Stomach (tissue), 8 donors: ENCODE measurements at regions not wholly inside any gene's neighbourhood (a gene's known extent, or its start where the extent isn't known, plus 50 kb on each side); places are given as distances from the start of the nearest gene placed in this dataset.

ENCODE experiments used
- DNase-seq, 2 donors: peaks; one replicate each; pipeline versions ENCODE4 v3.0.0 to v3.0.0-alpha.2; 2013 to 2019
- H3K27ac ChIP-seq, 5 donors: fragments of 200-600 bp in 4 of 5; sonication (generic) in 4 of 5; one replicate each; pipeline ENCODE4 v1.5.1; 2013 to 2019; ENCODE audit warnings: mild to moderate bottlenecking in 1 of 5, moderate library complexity in 1 of 5
- H3K27me3 ChIP-seq, 3 donors: fragments of 200-600 bp; sonication (generic); one replicate each; pipeline ENCODE4 v1.5.1; 2017 to 2019; ENCODE audit warnings: mixed run types in 1 of 3
- H3K36me3 ChIP-seq, 4 donors: fragments of 200-600 bp; sonication (generic); 1 replicate in 3 of 4; 2 replicates in 1 of 4; pipeline ENCODE4 v1.5.1; 2016 to 2019
- H3K4me1 ChIP-seq, 4 donors: fragments of 200-600 bp; sonication (generic); one replicate each; pipeline ENCODE4 v1.5.1; 2016 to 2019
- H3K4me3 ChIP-seq, 4 donors: fragments of 200-600 bp; sonication (generic) in 3 of 4; one replicate each; pipeline ENCODE4 v1.5.1; 2016 to 2019; ENCODE audit warnings: mild to moderate bottlenecking in 1 of 4
- H3K9me3 ChIP-seq, 4 donors: fragments of 200-600 bp; sonication (generic); one replicate each; pipeline ENCODE4 v1.5.1; 2016 to 2019
- EP300 ChIP-seq: sonication (generic); formaldehyde crosslinking; IDR thresholded peaks from one replicate; pipeline ENCODE4 v1.6.1; 2017; ENCODE audit warnings: antibody characterized with exemption
- POLR2A ChIP-seq, 4 donors: fragments of 450-650 bp; IDR thresholded peaks; one replicate each; pipeline ENCODE4 v1.6.1; 2016; ENCODE audit warnings: antibody characterized with exemption in 4 of 4, control low read depth in 2 of 4, mild to moderate bottlenecking in 1 of 4, moderate library complexity in 1 of 4
- POLR2AphosphoS5 ChIP-seq, 3 donors: sonication (generic); formaldehyde crosslinking; IDR thresholded peaks; one replicate each; pipeline ENCODE4 v1.6.1; 2016; ENCODE audit warnings: antibody characterized with exemption in 3 of 3
- WGBS, 5 donors: extraction: QIAGEN DNeasy Blood & Tissue Kit in 3 of 5; methylation state at CpG; one replicate each; pipeline versions ENCODE4 v1.1.5 to v1.1.7; 2013 to 2018; 5-methylcytosine and 5-hydroxymethylcytosine counted together
- intact Hi-C: fragments of 100-400 bp; cut with DNase I; formaldehyde crosslinking; loops from one replicate; pipeline ENCODE4 v1.15.1; 2023; ENCODE audit warnings: low total_unique reads
- TF ChIP-seq, protein P1 (sequence below), 7 experiments: fragments of 450-650 bp in 4 of 7; fragments of 200-600 bp in 3 of 7; sonication (generic) in 3 of 7; IDR thresholded peaks; one replicate each; pipeline ENCODE4 v1.5.1; 2016 to 2019; ENCODE audit warnings: antibody characterized with exemption in 7 of 7, control low read depth in 2 of 7, mild to moderate bottlenecking in 1 of 7
- donor health status: healthy with polysubstance abuse.
- donor health status: Bipolar disorder and iron deficiency.
- donor health status: healthy.

DNA sequence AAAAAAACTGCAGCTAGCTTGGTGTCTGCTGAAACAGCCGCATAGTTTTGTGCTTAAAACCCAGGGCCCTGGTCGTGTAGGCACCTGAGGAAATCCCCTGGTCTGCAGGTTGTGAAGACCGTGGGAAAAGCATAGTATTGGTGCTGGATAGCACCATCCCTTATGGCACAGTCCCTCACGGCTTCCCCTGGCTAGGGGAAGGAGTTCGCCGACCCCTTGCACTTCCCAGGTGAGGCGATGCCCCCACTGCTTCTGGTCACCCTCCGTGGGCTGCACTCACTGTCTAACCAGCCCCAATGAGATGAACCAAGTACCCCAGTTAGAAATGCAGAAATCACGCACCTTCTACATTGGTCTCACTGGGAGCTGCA lies 1105.1 kb downstream of the STPG2 start:
- 82 to 92% (median 86%) methylated on average over 9 of the region's 9 CpGs for WGBS, 5 donors
- no peak for DNase-seq

DNA sequence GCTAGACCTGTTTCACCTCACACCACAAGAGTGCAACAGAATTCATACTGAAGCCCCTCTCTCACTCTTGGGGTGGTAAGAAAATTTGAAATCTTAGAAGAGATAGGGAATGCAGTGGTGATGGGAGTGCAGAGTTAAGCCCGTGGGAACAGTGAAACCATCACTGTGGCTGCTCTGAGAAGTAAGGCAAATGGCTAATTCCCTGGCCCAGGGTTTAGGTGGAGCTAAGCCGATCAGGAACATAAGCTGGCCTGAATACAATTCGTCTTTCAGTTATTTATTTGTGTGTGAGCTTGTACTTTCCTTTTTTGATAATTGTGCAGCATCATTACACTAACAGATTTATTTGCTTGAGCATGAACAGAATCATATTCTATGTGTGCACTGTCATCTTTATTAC lies 1070.6 kb downstream of the STPG2 start:
- Histone ChIP-seq H3K4me3 (no peak overlapping the region), H3K4me1 (no peaks in the 10 kb centered on the region), H3K27me3 (no peaks in the 10 kb centered on the region), H3K9me3 (no peaks in the 10 kb centered on the region), H3K27ac (no peak overlapping the region), H3K36me3 (no peaks in the 10 kb centered on the region)
- TF ChIP-seq, protein P1, sequence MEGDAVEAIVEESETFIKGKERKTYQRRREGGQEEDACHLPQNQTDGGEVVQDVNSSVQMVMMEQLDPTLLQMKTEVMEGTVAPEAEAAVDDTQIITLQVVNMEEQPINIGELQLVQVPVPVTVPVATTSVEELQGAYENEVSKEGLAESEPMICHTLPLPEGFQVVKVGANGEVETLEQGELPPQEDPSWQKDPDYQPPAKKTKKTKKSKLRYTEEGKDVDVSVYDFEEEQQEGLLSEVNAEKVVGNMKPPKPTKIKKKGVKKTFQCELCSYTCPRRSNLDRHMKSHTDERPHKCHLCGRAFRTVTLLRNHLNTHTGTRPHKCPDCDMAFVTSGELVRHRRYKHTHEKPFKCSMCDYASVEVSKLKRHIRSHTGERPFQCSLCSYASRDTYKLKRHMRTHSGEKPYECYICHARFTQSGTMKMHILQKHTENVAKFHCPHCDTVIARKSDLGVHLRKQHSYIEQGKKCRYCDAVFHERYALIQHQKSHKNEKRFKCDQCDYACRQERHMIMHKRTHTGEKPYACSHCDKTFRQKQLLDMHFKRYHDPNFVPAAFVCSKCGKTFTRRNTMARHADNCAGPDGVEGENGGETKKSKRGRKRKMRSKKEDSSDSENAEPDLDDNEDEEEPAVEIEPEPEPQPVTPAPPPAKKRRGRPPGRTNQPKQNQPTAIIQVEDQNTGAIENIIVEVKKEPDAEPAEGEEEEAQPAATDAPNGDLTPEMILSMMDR (IDR thresholded peaks at IDR 0.05) = no peak
- TF ChIP-seq EP300 (no peak), POLR2A (IDR thresholded peaks at IDR 0.05) (no peak), POLR2AphosphoS5 (IDR thresholded peaks at IDR 0.05) (no peak)
- DNase-seq = no peak
- intact Hi-C loops = no loop called here
- WGBS, 5 donors = 74 to 80% (median 75%) methylated on average over 3 of the region's 3 CpGs

More for the DNA sequence above, 1105.1 kb downstream of the STPG2 start:
- H3K36me3 ChIP-seq = no peaks in the 10 kb centered on the region
- TF ChIP-seq POLR2A (IDR thresholded peaks at IDR 0.05) = no peak
- TF ChIP-seq EP300 = no peak
- no peak for TF ChIP-seq POLR2AphosphoS5 (IDR thresholded peaks at IDR 0.05)
- TF ChIP-seq, protein P1 (IDR thresholded peaks at IDR 0.05) = no peak
- no peak overlapping the region for H3K27ac ChIP-seq
- no peak overlapping the region for H3K4me3 ChIP-seq
- no peaks in the 10 kb centered on the region for H3K9me3 ChIP-seq
- H3K4me1 ChIP-seq = no peaks in the 10 kb centered on the region
- H3K27me3 ChIP-seq = no peaks in the 10 kb centered on the region
- intact Hi-C loops = no loop called here

DNA sequence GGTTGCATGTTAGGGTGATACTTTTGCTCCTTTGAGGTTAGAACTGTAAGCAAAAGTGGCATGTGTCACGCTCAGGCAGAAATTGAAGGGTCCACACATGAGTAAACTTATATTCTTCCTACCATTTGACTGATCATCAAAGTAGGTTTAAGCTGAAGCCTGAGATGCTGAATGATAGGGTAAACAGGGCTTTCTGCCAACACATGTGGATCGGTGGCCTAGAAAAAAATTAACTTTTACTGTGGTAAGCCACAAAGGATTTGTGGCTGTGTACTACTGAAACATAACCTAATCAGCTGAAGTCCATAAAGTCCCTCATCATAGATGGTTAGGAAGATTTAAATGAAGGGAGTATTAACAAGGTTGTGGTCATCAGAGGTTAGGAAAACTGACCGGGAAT lies 1070.1 kb downstream of the STPG2 start:
- Histone ChIP-seq H3K4me1 (no peaks in the 10 kb centered on the region), H3K4me3 (no peak overlapping the region), H3K36me3 (no peaks in the 10 kb centered on the region), H3K27ac (no peak overlapping the region), H3K9me3 (no peaks in the 10 kb centered on the region), H3K27me3 (no peaks in the 10 kb centered on the region)
- WGBS, 5 donors = 61 to 78% (median 69%) methylated on average over 3 of the region's 3 CpGs
- no peak for DNase-seq
- TF ChIP-seq POLR2A (IDR thresholded peaks at IDR 0.05) = no peak
- no peak for TF ChIP-seq POLR2AphosphoS5 (IDR thresholded peaks at IDR 0.05)
- no peak for TF ChIP-seq EP300
- TF ChIP-seq, protein P1 (IDR thresholded peaks at IDR 0.05) = no peak
- intact Hi-C loops = no loop called here

DNA sequence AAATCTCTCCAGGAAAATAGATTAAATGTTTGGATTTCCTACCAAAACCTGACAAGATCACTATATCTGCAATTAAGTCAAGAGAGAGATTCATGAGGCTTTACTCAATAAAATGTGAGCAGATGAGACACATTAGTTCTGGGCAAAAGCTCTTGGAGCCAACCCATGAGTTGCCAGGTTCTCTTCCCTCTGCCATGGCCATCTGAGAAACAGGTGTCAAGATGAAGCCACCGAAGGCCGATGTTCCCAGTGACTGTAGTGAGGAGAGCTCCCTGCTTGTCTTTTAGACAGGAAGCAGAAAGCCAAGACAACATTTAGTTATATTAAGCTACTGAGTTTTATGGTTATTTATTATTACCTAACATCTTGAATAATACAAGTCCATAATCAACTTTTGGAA lies 1068.7 kb downstream of the STPG2 start:
- intact Hi-C loops = no loop called here
- no peak overlapping the region for H3K27ac ChIP-seq
- H3K9me3 ChIP-seq = no peaks in the 10 kb centered on the region
- TF ChIP-seq POLR2A (IDR thresholded peaks at IDR 0.05) (no peak), POLR2AphosphoS5 (IDR thresholded peaks at IDR 0.05) (no peak), EP300 (no peak)
- TF ChIP-seq, protein P1 (IDR thresholded peaks at IDR 0.05) = no peak
- DNase-seq = no peak
- H3K4me3 ChIP-seq = no peak overlapping the region
- WGBS, 5 donors = 85 to 99% (median 96%) methylated on average over 2 of the region's 2 CpGs
- H3K4me1 ChIP-seq = no peaks in the 10 kb centered on the region
- H3K27me3 ChIP-seq = no peaks in the 10 kb centered on the region
- no peaks in the 10 kb centered on the region for H3K36me3 ChIP-seq
